Right ventricle myocardium inferior (tissue), 1 donor: ENCODE measurements at regions not wholly inside any gene's neighbourhood (a gene's known extent, or its start where the extent isn't known, plus 50 kb on each side); places are given as distances from the start of the nearest gene placed in this dataset.
"Not testable (repeated sequence)": the region's sequence is repeated elsewhere in the genome, so short reads cannot be mapped to it uniquely, and the experiment has no call there.

Experiments
- ATAC-seq: fragments of 200-7000 bp; cut with Tn5 transposase; one replicate; pipeline ENCODE4 v1.9.1; 2020; ENCODE audit warnings: mild to moderate bottlenecking, moderate library complexity
- DNase-seq: peaks from one replicate; pipeline ENCODE4 v3.0.0; 2021; ENCODE audit errors: missing footprints
- intact Hi-C: fragments of 100-400 bp; cut with DNase I; formaldehyde crosslinking; loops from one replicate; pipeline ENCODE4 v1.11.0; 2022
- donor health status: DM: no; HTN: yes; CAD: no; lungs with severe emphysema.

- ATAC-seq (no peak), DNase-seq (no peak)
- intact Hi-C loops, result no loop called here
Measured at GRCh38 chr1:178572604-178573003, 59.7 kb downstream of the TEX35 start.

GRCh38 chr1:178573330-178573729 is 60.4 kb downstream of the TEX35 start:
- intact Hi-C loops, result no loop called here
- DNase-seq, result no peak
- ATAC-seq, result no peak

- DNase-seq (no peak), ATAC-seq (no peak)
- intact Hi-C loops, result no loop called here
Measured at GRCh38 chr1:178574345-178574744, 61.4 kb downstream of the TEX35 start.

- intact Hi-C loops, result no loop called here
- no peak for DNase-seq
- ATAC-seq, result no peak
Measured at GRCh38 chr1:178575611-178576361, 62.9 kb downstream of the TEX35 start.

- intact Hi-C loops, result no loop called here
- ATAC-seq (no peak), DNase-seq (no peak)
Measured at GRCh38 chr1:178576841-178577240, 63.9 kb downstream of the TEX35 start.

- intact Hi-C loops, result no loop called here
- DNase-seq (no peak), ATAC-seq (no peak)
Measured at GRCh38 chr1:178577882-178578281, 65.0 kb downstream of the TEX35 start.

- intact Hi-C loops, result no loop called here
- DNase-seq (no peak), ATAC-seq (no peak)
Measured at GRCh38 chr1:178578541-178578940, 65.6 kb downstream of the TEX35 start.

- intact Hi-C loops, result no loop called here
- ATAC-seq (no peak), DNase-seq (no peak)
Measured at GRCh38 chr1:178579095-178579494, 66.2 kb downstream of the TEX35 start.

GRCh38 chr1:178579562-178579961 is 66.7 kb downstream of the TEX35 start:
- intact Hi-C loops, result no loop called here
- DNase-seq, result no peak
- ATAC-seq, result no peak

- ATAC-seq (no peak), DNase-seq (no peak)
- intact Hi-C loops, result no loop called here
Measured at GRCh38 chr1:178580096-178580495, 67.2 kb downstream of the TEX35 start.

- ATAC-seq, result no peak
- intact Hi-C loops, result no loop called here
- DNase-seq, result no peak
Measured at GRCh38 chr1:178580876-178581275, 68.0 kb downstream of the TEX35 start.

GRCh38 chr1:178581351-178582303 is 68.7 kb downstream of the TEX35 start:
- no peak for DNase-seq
- intact Hi-C loops, result no loop called here
- peak; percentile 5 for ATAC-seq

GRCh38 chr1:178587096-178587495 is 74.2 kb downstream of the TEX35 start:
- intact Hi-C loops, result no loop called here
- DNase-seq (no peak), ATAC-seq (no peak)

GRCh38 chr1:178587975-178588374 is 75.1 kb downstream of the TEX35 start:
- DNase-seq, result no peak
- ATAC-seq, result no peak
- intact Hi-C loops, result no loop called here

GRCh38 chr1:178589042-178589441 is 76.1 kb downstream of the TEX35 start:
- intact Hi-C loops, ATAC-seq, DNase-seq: not testable (repeated sequence)

- not testable (repeated sequence) for DNase-seq, ATAC-seq
Measured at GRCh38 chr1:178591811-178592210, 78.9 kb downstream of the TEX35 start.

GRCh38 chr1:178593515-178593914 is 80.6 kb downstream of the TEX35 start:
- intact Hi-C loops, result no loop called here
- ATAC-seq, result no peak
- DNase-seq, result no peak

More at GRCh38 chr1:178591811-178592210, 78.9 kb downstream of the TEX35 start:
- intact Hi-C loops, result not testable (repeated sequence)

GRCh38 chr1:178594133-178594532 is 81.2 kb downstream of the TEX35 start:
- peak; percentile 56 for ATAC-seq

GRCh38 chr1:178595491-178595890 is 82.6 kb downstream of the TEX35 start:
- no peak for DNase-seq
- intact Hi-C loops, result no loop called here
- no peak for ATAC-seq

More at GRCh38 chr1:178594133-178594532, 81.2 kb downstream of the TEX35 start:
- DNase-seq, result no peak
- intact Hi-C loops, result no loop called here

- ATAC-seq (no peak), DNase-seq (no peak)
- intact Hi-C loops, result no loop called here
Measured at GRCh38 chr1:178599087-178599486, 86.2 kb downstream of the TEX35 start.
